ENCODE measurements at regions not wholly inside any gene's neighbourhood (a gene's known extent, or its start where the extent isn't known, plus 50 kb on each side); places are given as distances from the start of the nearest gene placed in this dataset.

GRCh38 chr12:118746176-118746575, 235.2 kb upstream of the SRRM4 start:
- TF ChIP-seq POLR2A (IDR thresholded peaks at IDR 0.05; ENCODE audit: low read depth, low read length) = no peak
- no peak for TF ChIP-seq POLR2AphosphoS5 (IDR thresholded peaks at IDR 0.05; ENCODE audit: low read depth, low read length)
- no peak for TF ChIP-seq TAF1 (IDR thresholded peaks at IDR 0.05; ENCODE audit: borderline replicate concordance, low read depth, low read length)

Data from GM12892 (cell line).